LNCAP (cell line): ENCODE measurements at regions not wholly inside any gene's neighbourhood (a gene's known extent, or its start where the extent isn't known, plus 50 kb on each side); places are given as distances from the start of the nearest gene placed in this dataset.

Experiments used
- CTCF ChIP-seq: fragments of 450-650 bp; IDR thresholded peaks from 2 replicates; pipeline ENCODE4 v1.5.1; 2017; ENCODE audit warnings: mild to moderate bottlenecking

DNA sequence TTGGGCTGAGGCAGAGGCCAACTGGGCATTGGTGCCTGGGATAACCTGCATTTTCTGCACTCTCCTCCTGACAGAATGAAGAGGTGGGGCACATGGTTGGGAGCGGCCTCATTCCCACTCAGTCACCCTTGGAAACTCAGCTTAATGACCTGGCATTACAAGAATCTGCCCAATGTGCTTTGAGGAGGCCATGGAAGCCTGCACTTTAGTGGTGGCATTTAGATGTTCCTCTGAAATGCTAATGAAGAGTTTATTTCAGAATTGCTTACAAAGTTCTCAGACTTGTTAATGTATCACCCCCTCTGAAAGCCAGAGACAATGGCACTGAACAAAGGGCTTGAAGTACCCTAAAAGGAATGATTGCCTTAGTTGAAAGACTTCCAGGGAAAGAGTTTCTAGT is 71.4 kb upstream of the PARP11 start:
- no peak for TF ChIP-seq CTCF

GRCh38 chr12:3938042-3938544 is 64.9 kb upstream of the PARP11 start:
- TF ChIP-seq CTCF, result no peak

GRCh38 chr12:3935078-3935477 is 61.9 kb upstream of the PARP11 start:
- no peak for TF ChIP-seq CTCF

- TF ChIP-seq CTCF, result no peak
These were observed 60.6 kb upstream of the PARP11 start for GRCh38 chr12:3933819-3934192.

- no peak for TF ChIP-seq CTCF
These were observed 60.0 kb upstream of the PARP11 start for GRCh38 chr12:3933074-3933818.

GRCh38 chr12:3931776-3932175 is 58.6 kb upstream of the PARP11 start:
- TF ChIP-seq CTCF, result no peak

GRCh38 chr12:3931206-3931605 is 58.0 kb upstream of the PARP11 start:
- no peak for TF ChIP-seq CTCF
